ENCODE measurements at regions not wholly inside any gene's neighbourhood (a gene's known extent, or its start where the extent isn't known, plus 50 kb on each side); places are given as distances from the start of the nearest gene placed in this dataset.
A peak's percentile ranks its signal among the peaks of the same experiment; 100 is the strongest.

- intact Hi-C loops (cut with DNase I) = no loop called here
- Histone ChIP-seq H3K36me3 (no peaks in the 10 kb centered on the region), H3K27me3 (replicated peaks; ENCODE audit: insufficient read depth) (no peaks in the 10 kb centered on the region), H3K4me3 (no peak overlapping the region), H3K27ac (no peak overlapping the region), H3K4me1 (replicated peaks) (no peaks in the 10 kb centered on the region), H3K9me3 (no peaks in the 10 kb centered on the region)
- WGBS = 89% methylated on average over 3 of the region's 3 CpGs
- DNase-seq (ENCODE audit: low spot score) = no peak
- no peak for TF ChIP-seq CTCF (IDR thresholded peaks at IDR 0.05)
- TF ChIP-seq POLR2AphosphoS5 (IDR thresholded peaks at IDR 0.05) = no peak
- no peak for TF ChIP-seq POLR2A (IDR thresholded peaks at IDR 0.05)
Measured at GRCh38 chr6:95209074-95209473, 368.3 kb upstream of the MANEA start.

GRCh38 chr6:95216555-95216954 lies 360.8 kb upstream of the MANEA start:
- no peaks in the 10 kb centered on the region for H3K4me1 ChIP-seq (replicated peaks)
- 78% methylated on average over 1 of the region's 1 CpG for WGBS
- H3K27me3 ChIP-seq (replicated peaks; ENCODE audit: insufficient read depth) = no peaks in the 10 kb centered on the region
- no peak for TF ChIP-seq POLR2A (IDR thresholded peaks at IDR 0.05)
- no peak for TF ChIP-seq POLR2AphosphoS5 (IDR thresholded peaks at IDR 0.05)
- TF ChIP-seq CTCF (IDR thresholded peaks at IDR 0.05) = no peak
- no peaks in the 10 kb centered on the region for H3K9me3 ChIP-seq
- H3K36me3 ChIP-seq = no peaks in the 10 kb centered on the region
- H3K4me3 ChIP-seq = no peak overlapping the region
- no peak for DNase-seq (ENCODE audit: low spot score)
- intact Hi-C loops (cut with DNase I) = no loop called here
- H3K27ac ChIP-seq = no peak overlapping the region

- WGBS = 17% methylated on average over 5 of the region's 5 CpGs
- H3K9me3 ChIP-seq = no peaks in the 10 kb centered on the region
- TF ChIP-seq CTCF (IDR thresholded peaks at IDR 0.05) (no peak), POLR2AphosphoS5 (IDR thresholded peaks at IDR 0.05) (no peak), POLR2A (IDR thresholded peaks at IDR 0.05) (no peak)
- H3K36me3 ChIP-seq = no peaks in the 10 kb centered on the region
- no peaks in the 10 kb centered on the region for H3K4me1 ChIP-seq (replicated peaks)
- H3K27me3 ChIP-seq (replicated peaks; ENCODE audit: insufficient read depth) = no peaks in the 10 kb centered on the region
- intact Hi-C loops (cut with DNase I) = no loop called here
- no peak for DNase-seq (ENCODE audit: low spot score)
- H3K4me3 ChIP-seq = no peak overlapping the region
- no peak overlapping the region for H3K27ac ChIP-seq
Measured at GRCh38 chr6:95227351-95227750, 350.0 kb upstream of the MANEA start.

- Histone ChIP-seq H3K27me3 (replicated peaks; ENCODE audit: insufficient read depth) (no peaks in the 10 kb centered on the region), H3K27ac (no peak overlapping the region), H3K4me3 (no peak overlapping the region), H3K4me1 (replicated peaks) (no peaks in the 10 kb centered on the region), H3K9me3 (no peaks in the 10 kb centered on the region), H3K36me3 (no peaks in the 10 kb centered on the region)
- 32% methylated on average over 3 of the region's 3 CpGs for WGBS
- no peak for DNase-seq (ENCODE audit: low spot score)
- intact Hi-C loops (cut with DNase I) = no loop called here
- no peak for TF ChIP-seq POLR2AphosphoS5 (IDR thresholded peaks at IDR 0.05)
- TF ChIP-seq CTCF (IDR thresholded peaks at IDR 0.05) = no peak
- TF ChIP-seq POLR2A (IDR thresholded peaks at IDR 0.05) = no peak
Measured at GRCh38 chr6:95228636-95229035, 348.7 kb upstream of the MANEA start.

GRCh38 chr6:95230071-95230740 lies 347.1 kb upstream of the MANEA start:
- no peaks in the 10 kb centered on the region for H3K27me3 ChIP-seq (replicated peaks; ENCODE audit: insufficient read depth)
- 11% methylated on average over 2 of the region's 2 CpGs for WGBS
- no peak overlapping the region for H3K4me3 ChIP-seq
- intact Hi-C loops (cut with DNase I) = no loop called here
- H3K4me1 ChIP-seq (replicated peaks) = no peaks in the 10 kb centered on the region
- H3K36me3 ChIP-seq = no peaks in the 10 kb centered on the region
- no peak for TF ChIP-seq CTCF (IDR thresholded peaks at IDR 0.05)
- no peak for TF ChIP-seq POLR2A (IDR thresholded peaks at IDR 0.05)
- TF ChIP-seq POLR2AphosphoS5 (IDR thresholded peaks at IDR 0.05) = no peak
- H3K9me3 ChIP-seq = no peaks in the 10 kb centered on the region
- H3K27ac ChIP-seq = peak overlapping the region in 1 of 2 donors; percentile 23
- DNase-seq (ENCODE audit: low spot score) = no peak

All from prostate gland (tissue), 2 donors.